SK-N-SH (cell line): ENCODE measurements at regions not wholly inside any gene's neighbourhood (a gene's known extent, or its start where the extent isn't known, plus 50 kb on each side); places are given as distances from the start of the nearest gene placed in this dataset.
"Not testable (repeated sequence)": the region's sequence is repeated elsewhere in the genome, so short reads cannot be mapped to it uniquely, and the experiment has no call there.

Experiments used
- CHD2 ChIP-seq: fragments of 150-350 bp; IDR thresholded peaks from 2 replicates; pipeline ENCODE4 v1.6.1; 2018; ENCODE audit warnings: low read length; ENCODE audit not compliant: partially characterized antibody
- EP300 ChIP-seq, 2 experiments: IDR thresholded peaks; 2 replicates each; pipeline versions ENCODE4 v1.4.0 to v1.6.1; 2012; ENCODE audit warnings: borderline replicate concordance in 1 of 2, low read depth in 1 of 2, low read length in 1 of 2
- EZH2phosphoT487 ChIP-seq: fragments of 200-600 bp; sonication (generic); IDR thresholded peaks from 2 replicates; pipeline ENCODE4 v1.6.1; 2017; ENCODE audit warnings: low read depth, mixed run types, mild to moderate bottlenecking, antibody characterized with exemption, moderate library complexity, borderline replicate concordance
- FOXM1 ChIP-seq: IDR thresholded peaks from 2 replicates; pipeline ENCODE4 v1.4.0; 2012; ENCODE audit warnings: low read depth, mild to moderate bottlenecking
- GABPA ChIP-seq: IDR thresholded peaks from 2 replicates; pipeline ENCODE4 v1.4.0; 2012; ENCODE audit warnings: low read depth, mild to moderate bottlenecking
- JUND ChIP-seq: IDR thresholded peaks from 2 replicates; pipeline ENCODE4 v1.4.0; 2012
- MXI1 ChIP-seq: IDR thresholded peaks from 2 replicates; pipeline ENCODE4 v1.6.1; 2012; ENCODE audit warnings: mild to moderate bottlenecking, low read depth, low read length, improper control_type of control experiment
- POLR2AphosphoS5 ChIP-seq: IDR thresholded peaks from 2 replicates; pipeline ENCODE4 v1.6.1; 2012; ENCODE audit warnings: low read depth, low read length
- SMC3 ChIP-seq: IDR thresholded peaks from 2 replicates; pipeline ENCODE4 v1.6.1; 2012; ENCODE audit warnings: low read depth, low read length, improper control_type of control experiment
- TF ChIP-seq, protein P1 (sequence below): fragments of 200-600 bp; sonication (generic); IDR thresholded peaks from 2 replicates; pipeline ENCODE4 v1.6.1; 2017; ENCODE audit warnings: antibody characterized with exemption, mild to moderate bottlenecking, moderate library complexity
- TF ChIP-seq, protein P2 (sequence below): IDR thresholded peaks from 2 replicates; pipeline ENCODE4; 2012

DNA sequence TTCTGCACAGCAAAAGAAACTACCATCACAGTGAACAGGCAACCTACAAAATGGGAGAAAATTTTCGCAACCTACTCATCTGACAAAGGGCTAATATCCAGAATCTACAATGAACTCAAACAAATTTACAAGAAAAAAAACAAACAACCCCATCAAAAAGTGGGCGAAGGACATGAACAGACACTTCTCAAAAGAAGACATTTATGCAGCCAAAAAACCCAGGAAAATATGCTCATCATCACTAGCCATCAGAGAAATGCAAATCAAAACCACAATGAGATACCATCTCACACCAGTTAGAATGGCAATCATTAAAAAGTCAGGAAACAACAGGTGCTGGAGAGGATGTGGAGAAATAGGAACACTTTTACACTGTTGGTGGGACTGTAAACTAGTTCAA, 61.5 kb upstream of the ZNF30 start:
- TF ChIP-seq SMC3; JUND; EP300 (IDR thresholded peaks at IDR 0.05; ENCODE audit: borderline replicate concordance in 1 of 2, low read depth in 1 of 2, low read length in 1 of 2); POLR2AphosphoS5; GABPA; MXI1; FOXM1; EZH2phosphoT487; CHD2: not testable (repeated sequence)
- TF ChIP-seq, protein P1, sequence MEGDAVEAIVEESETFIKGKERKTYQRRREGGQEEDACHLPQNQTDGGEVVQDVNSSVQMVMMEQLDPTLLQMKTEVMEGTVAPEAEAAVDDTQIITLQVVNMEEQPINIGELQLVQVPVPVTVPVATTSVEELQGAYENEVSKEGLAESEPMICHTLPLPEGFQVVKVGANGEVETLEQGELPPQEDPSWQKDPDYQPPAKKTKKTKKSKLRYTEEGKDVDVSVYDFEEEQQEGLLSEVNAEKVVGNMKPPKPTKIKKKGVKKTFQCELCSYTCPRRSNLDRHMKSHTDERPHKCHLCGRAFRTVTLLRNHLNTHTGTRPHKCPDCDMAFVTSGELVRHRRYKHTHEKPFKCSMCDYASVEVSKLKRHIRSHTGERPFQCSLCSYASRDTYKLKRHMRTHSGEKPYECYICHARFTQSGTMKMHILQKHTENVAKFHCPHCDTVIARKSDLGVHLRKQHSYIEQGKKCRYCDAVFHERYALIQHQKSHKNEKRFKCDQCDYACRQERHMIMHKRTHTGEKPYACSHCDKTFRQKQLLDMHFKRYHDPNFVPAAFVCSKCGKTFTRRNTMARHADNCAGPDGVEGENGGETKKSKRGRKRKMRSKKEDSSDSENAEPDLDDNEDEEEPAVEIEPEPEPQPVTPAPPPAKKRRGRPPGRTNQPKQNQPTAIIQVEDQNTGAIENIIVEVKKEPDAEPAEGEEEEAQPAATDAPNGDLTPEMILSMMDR, result not testable (repeated sequence)
- TF ChIP-seq, protein P2, sequence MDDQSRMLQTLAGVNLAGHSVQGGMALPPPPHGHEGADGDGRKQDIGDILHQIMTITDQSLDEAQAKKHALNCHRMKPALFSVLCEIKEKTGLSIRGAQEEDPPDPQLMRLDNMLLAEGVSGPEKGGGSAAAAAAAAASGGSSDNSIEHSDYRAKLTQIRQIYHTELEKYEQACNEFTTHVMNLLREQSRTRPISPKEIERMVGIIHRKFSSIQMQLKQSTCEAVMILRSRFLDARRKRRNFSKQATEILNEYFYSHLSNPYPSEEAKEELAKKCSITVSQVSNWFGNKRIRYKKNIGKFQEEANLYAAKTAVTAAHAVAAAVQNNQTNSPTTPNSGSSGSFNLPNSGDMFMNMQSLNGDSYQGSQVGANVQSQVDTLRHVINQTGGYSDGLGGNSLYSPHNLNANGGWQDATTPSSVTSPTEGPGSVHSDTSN, result not testable (repeated sequence)
